A673 (cell line): ENCODE measurements at regions not wholly inside any gene's neighbourhood (a gene's known extent, or its start where the extent isn't known, plus 50 kb on each side); places are given as distances from the start of the nearest gene placed in this dataset.

ENCODE experiments used
- CTCF ChIP-seq: fragments of 300-800, 200-600 bp; sonication (generic); conservative IDR thresholded peaks from 2 replicates; pipeline ENCODE4 v1.5.1; 2017; ENCODE audit warnings: low read depth, mild to moderate bottlenecking, antibody characterized with exemption, low read length, moderate library complexity, mixed read lengths
- EZH2 ChIP-seq: fragments of 200-600 bp; sonication (generic); IDR thresholded peaks from 2 replicates; pipeline ENCODE4 v1.6.1; 2017; ENCODE audit warnings: borderline replicate concordance, low read depth, mild to moderate bottlenecking, mixed read lengths, antibody characterized with exemption, low read length; ENCODE audit not compliant: poor library complexity, severe bottlenecking

DNA sequence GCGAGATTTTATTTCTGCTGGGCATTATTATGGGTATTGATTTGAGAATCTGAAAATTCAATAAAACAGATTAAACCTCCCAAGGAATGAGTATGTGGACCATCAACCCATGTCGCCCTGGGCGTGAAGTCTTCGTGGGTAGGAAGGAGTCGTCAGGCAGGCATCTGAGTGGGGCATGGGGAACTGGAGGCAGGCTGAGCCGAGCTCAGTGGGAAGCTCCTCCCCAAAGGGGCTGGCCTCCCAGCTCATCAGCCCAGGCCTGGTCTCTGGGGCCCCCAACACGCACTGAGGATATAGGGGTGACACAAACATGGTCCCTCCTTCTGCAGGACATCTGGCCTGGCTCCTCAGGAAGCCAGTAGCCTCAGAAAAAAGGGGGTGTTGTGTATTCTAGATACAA lies 265.2 kb downstream of the TFCP2L1 start:
- TF ChIP-seq CTCF (no peak), EZH2 (no peak)
